22Rv1 (cell line): ENCODE measurements at regions not wholly inside any gene's neighbourhood (a gene's known extent, or its start where the extent isn't known, plus 50 kb on each side); places are given as distances from the start of the nearest gene placed in this dataset.

Experiments
- H3K27ac ChIP-seq: fragments of 450-650 bp; 2 replicates; pipeline ENCODE4 v1.5.1; 2017
- CTCF ChIP-seq: fragments of 450-650 bp; IDR thresholded peaks from 2 replicates; pipeline ENCODE4 v1.5.1; 2017; ENCODE audit warnings: mild to moderate bottlenecking
- ZFX ChIP-seq: fragments of 450-650 bp; IDR thresholded peaks from 2 replicates; pipeline ENCODE4 v1.6.1; 2017; ENCODE audit warnings: antibody characterized with exemption, borderline replicate concordance

GRCh38 chr17:63033142-63033541 is 67.1 kb downstream of the TANC2 start:
- no peak overlapping the region for H3K27ac ChIP-seq
- TF ChIP-seq CTCF = no peak
- TF ChIP-seq ZFX = no peak

GRCh38 chr17:63035271-63035670 is 69.2 kb downstream of the TANC2 start:
- peak overlapping the region; percentile 46 for H3K27ac ChIP-seq
- TF ChIP-seq ZFX = no peak
- no peak for TF ChIP-seq CTCF

- peak overlapping the region; percentile 46 for H3K27ac ChIP-seq
- no peak for TF ChIP-seq CTCF
- TF ChIP-seq ZFX = no peak
Observed at GRCh38 chr17:63035695-63036094, 69.7 kb downstream of the TANC2 start.

- H3K27ac ChIP-seq = no peak overlapping the region
- TF ChIP-seq CTCF (no peak), ZFX (no peak)
Observed at GRCh38 chr17:63039342-63039741, 73.3 kb downstream of the TANC2 start.

GRCh38 chr17:63039899-63040602 is 74.0 kb downstream of the TANC2 start:
- TF ChIP-seq ZFX (no peak), CTCF (no peak)
- no peak overlapping the region for H3K27ac ChIP-seq

- H3K27ac ChIP-seq = no peak overlapping the region
- TF ChIP-seq ZFX (no peak), CTCF (no peak)
Observed at GRCh38 chr17:63040816-63041215, 74.8 kb downstream of the TANC2 start.

GRCh38 chr17:63041251-63041650 is 75.2 kb downstream of the TANC2 start:
- TF ChIP-seq ZFX (no peak), CTCF (no peak)

More at GRCh38 chr17:63041251-63041650, 75.2 kb downstream of the TANC2 start:
- no peak overlapping the region for H3K27ac ChIP-seq
